Neural progenitor cell (in vitro differentiated cells): ENCODE measurements at regions not wholly inside any gene's neighbourhood (a gene's known extent, or its start where the extent isn't known, plus 50 kb on each side); places are given as distances from the start of the nearest gene placed in this dataset.

ENCODE experiments used
- DNase-seq: peaks from one replicate; pipeline ENCODE4 v3.0.0-alpha.2; 2016; ENCODE audit warnings: low spot score
- H2AFZ ChIP-seq: fragments of 200-600 bp; sonication (generic); replicated peaks from 2 replicates; pipeline ENCODE4 v1.6.1; 2016; ENCODE audit warnings: antibody characterized with exemption
- H3F3A ChIP-seq: fragments of 200-600 bp; sonication (generic); 2 replicates; pipeline ENCODE4 v1.6.1; 2016; ENCODE audit warnings: antibody characterized with exemption, low read depth
- H3K27ac ChIP-seq: fragments of 200-600 bp; sonication (generic); 2 replicates; pipeline ENCODE4 v1.5.1; 2016; ENCODE audit warnings: mild to moderate bottlenecking
- H3K27me3 ChIP-seq: fragments of 200-600 bp; sonication (generic); 2 replicates; pipeline ENCODE4 v1.6.1; 2016; ENCODE audit warnings: mild to moderate bottlenecking, moderate library complexity
- H3K36me3 ChIP-seq: fragments of 200-600 bp; sonication (generic); 2 replicates; pipeline ENCODE4 v1.5.1; 2016
- H3K4me1 ChIP-seq: fragments of 200-600 bp; sonication (generic); 2 replicates; pipeline ENCODE4 v1.6.1; 2016; ENCODE audit warnings: mixed run types
- H3K4me2 ChIP-seq: fragments of 200-600 bp; sonication (generic); 2 replicates; pipeline ENCODE4 v1.6.1; 2016
- H3K4me3 ChIP-seq: fragments of 200-600 bp; sonication (generic); 2 replicates; pipeline ENCODE4 v1.5.1; 2016
- H3K79me2 ChIP-seq: fragments of 200-600 bp; sonication (generic); 2 replicates; pipeline ENCODE4 v1.6.1; 2016; ENCODE audit warnings: low read depth
- H3K9ac ChIP-seq: fragments of 200-600 bp; sonication (generic); 2 replicates; pipeline ENCODE4 v1.6.1; 2016
- H3K9me3 ChIP-seq: fragments of 200-600 bp; sonication (generic); 2 replicates; pipeline ENCODE4 v1.5.1; 2016; ENCODE audit warnings: low read depth
- H4K20me1 ChIP-seq: fragments of 200-600 bp; sonication (generic); 2 replicates; pipeline ENCODE4 v1.6.1; 2016; ENCODE audit warnings: low read depth
- H3K27ac Mint-ChIP-seq: 3 replicates; pipeline ENCODE4 v1.8.0; 2021; ENCODE audit warnings: mixed read lengths
- H3K27me3 Mint-ChIP-seq: 2 replicates; pipeline ENCODE4 v1.8.0; 2022; ENCODE audit warnings: low read depth, mild to moderate bottlenecking, inconsistent platforms, moderate library complexity, mixed read lengths; ENCODE audit not compliant: insufficient read depth
- H3K36me3 Mint-ChIP-seq: 3 replicates; pipeline ENCODE4 v1.8.0; 2021; ENCODE audit warnings: mixed read lengths
- H3K4me1 Mint-ChIP-seq: 3 replicates; pipeline ENCODE4 v1.8.0; 2021; ENCODE audit warnings: mixed read lengths
- H3K4me3 Mint-ChIP-seq: 3 replicates; pipeline ENCODE4 v1.8.0; 2021; ENCODE audit warnings: mild to moderate bottlenecking, moderate library complexity, mixed read lengths
- H3K9me3 Mint-ChIP-seq: 3 replicates; pipeline ENCODE4 v1.8.0; 2020; ENCODE audit warnings: mixed read lengths
- EZH2 ChIP-seq: fragments of 200-600 bp; sonication (generic); IDR thresholded peaks from 2 replicates; pipeline ENCODE4 v1.6.1; 2017; ENCODE audit warnings: antibody characterized with exemption, mild to moderate bottlenecking, moderate library complexity
- EZH2phosphoT487 ChIP-seq: fragments of 200-600 bp; sonication (generic); IDR thresholded peaks from 2 replicates; pipeline ENCODE4 v1.6.1; 2017; ENCODE audit warnings: antibody characterized with exemption
- TF ChIP-seq, protein P1 (sequence below): fragments of 200-600 bp; sonication (generic); IDR thresholded peaks from 2 replicates; pipeline ENCODE4 v1.5.1; 2017; ENCODE audit warnings: antibody characterized with exemption, mild to moderate bottlenecking

GRCh38 chr10:130418731-130419130 lies 282.5 kb downstream of the GLRX3 start:
- Histone ChIP-seq H3K4me2 (no peak overlapping the region), H3K27ac (no peak overlapping the region), H3K4me1 (no peaks in the 10 kb centered on the region), H3K27me3 (no peaks in the 10 kb centered on the region), H2AFZ (no peak overlapping the region), H4K20me1 (no peaks in the 10 kb centered on the region), H3K9me3 (no peaks in the 10 kb centered on the region), H3K4me3 (no peak overlapping the region), H3K36me3 (no peaks in the 10 kb centered on the region), H3K9ac (no peak overlapping the region), H3F3A (no peaks in the 10 kb centered on the region), H3K79me2 (no peaks in the 10 kb centered on the region)
- Mint-ChIP-seq H3K4me3 (no peak overlapping the region), H3K4me1 (no peaks in the 10 kb centered on the region), H3K27me3 (no peaks in the 10 kb centered on the region), H3K9me3 (no peaks in the 10 kb centered on the region), H3K27ac (no peak overlapping the region), H3K36me3 (no peaks in the 10 kb centered on the region)
- no peak for DNase-seq
- TF ChIP-seq EZH2phosphoT487 (no peak), EZH2 (no peak)
- TF ChIP-seq, protein P1, sequence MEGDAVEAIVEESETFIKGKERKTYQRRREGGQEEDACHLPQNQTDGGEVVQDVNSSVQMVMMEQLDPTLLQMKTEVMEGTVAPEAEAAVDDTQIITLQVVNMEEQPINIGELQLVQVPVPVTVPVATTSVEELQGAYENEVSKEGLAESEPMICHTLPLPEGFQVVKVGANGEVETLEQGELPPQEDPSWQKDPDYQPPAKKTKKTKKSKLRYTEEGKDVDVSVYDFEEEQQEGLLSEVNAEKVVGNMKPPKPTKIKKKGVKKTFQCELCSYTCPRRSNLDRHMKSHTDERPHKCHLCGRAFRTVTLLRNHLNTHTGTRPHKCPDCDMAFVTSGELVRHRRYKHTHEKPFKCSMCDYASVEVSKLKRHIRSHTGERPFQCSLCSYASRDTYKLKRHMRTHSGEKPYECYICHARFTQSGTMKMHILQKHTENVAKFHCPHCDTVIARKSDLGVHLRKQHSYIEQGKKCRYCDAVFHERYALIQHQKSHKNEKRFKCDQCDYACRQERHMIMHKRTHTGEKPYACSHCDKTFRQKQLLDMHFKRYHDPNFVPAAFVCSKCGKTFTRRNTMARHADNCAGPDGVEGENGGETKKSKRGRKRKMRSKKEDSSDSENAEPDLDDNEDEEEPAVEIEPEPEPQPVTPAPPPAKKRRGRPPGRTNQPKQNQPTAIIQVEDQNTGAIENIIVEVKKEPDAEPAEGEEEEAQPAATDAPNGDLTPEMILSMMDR, result no peak

DNA sequence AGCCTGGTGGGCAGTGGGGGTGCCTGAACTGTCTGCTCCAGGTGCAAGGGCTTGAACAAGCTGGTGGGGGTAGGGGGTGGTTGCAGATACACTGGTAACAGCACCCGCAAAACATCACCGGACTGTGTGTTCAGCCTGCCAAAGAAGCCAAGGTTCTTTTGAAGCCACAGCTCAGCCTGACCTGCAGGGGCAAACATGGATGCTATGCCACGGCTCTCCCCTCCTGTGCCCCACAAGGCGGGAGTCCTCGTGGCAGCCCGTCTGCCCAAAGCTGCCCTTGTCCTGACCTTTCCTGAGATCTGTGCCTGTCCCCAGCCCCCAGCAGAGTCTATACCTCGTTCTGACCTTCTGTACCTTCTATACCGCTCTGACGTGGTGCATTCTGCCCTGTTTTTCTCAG lies 285.7 kb downstream of the GLRX3 start:
- no peaks in the 10 kb centered on the region for H3K36me3 Mint-ChIP-seq
- H3F3A ChIP-seq, result no peaks in the 10 kb centered on the region
- no peaks in the 10 kb centered on the region for H3K4me1 ChIP-seq
- no peaks in the 10 kb centered on the region for H3K79me2 ChIP-seq
- no peaks in the 10 kb centered on the region for H3K27me3 Mint-ChIP-seq
- no peak overlapping the region for H2AFZ ChIP-seq
- peaks cover 1% of the 10 kb centered on the region for H3K9me3 Mint-ChIP-seq
- DNase-seq, result no peak
- no peak overlapping the region for H3K4me3 ChIP-seq
- H3K9me3 ChIP-seq, result no peaks in the 10 kb centered on the region
- H3K27ac ChIP-seq, result no peak overlapping the region
- no peaks in the 10 kb centered on the region for H3K27me3 ChIP-seq
- no peak overlapping the region for H3K4me2 ChIP-seq
- no peak overlapping the region for H3K4me3 Mint-ChIP-seq
- H3K36me3 ChIP-seq, result no peaks in the 10 kb centered on the region
- no peaks in the 10 kb centered on the region for H4K20me1 ChIP-seq
- H3K9ac ChIP-seq, result no peak overlapping the region
- H3K27ac Mint-ChIP-seq, result no peak overlapping the region
- no peaks in the 10 kb centered on the region for H3K4me1 Mint-ChIP-seq
- TF ChIP-seq EZH2phosphoT487 (no peak), EZH2 (no peak)
- TF ChIP-seq, protein P1, result no peak

DNA sequence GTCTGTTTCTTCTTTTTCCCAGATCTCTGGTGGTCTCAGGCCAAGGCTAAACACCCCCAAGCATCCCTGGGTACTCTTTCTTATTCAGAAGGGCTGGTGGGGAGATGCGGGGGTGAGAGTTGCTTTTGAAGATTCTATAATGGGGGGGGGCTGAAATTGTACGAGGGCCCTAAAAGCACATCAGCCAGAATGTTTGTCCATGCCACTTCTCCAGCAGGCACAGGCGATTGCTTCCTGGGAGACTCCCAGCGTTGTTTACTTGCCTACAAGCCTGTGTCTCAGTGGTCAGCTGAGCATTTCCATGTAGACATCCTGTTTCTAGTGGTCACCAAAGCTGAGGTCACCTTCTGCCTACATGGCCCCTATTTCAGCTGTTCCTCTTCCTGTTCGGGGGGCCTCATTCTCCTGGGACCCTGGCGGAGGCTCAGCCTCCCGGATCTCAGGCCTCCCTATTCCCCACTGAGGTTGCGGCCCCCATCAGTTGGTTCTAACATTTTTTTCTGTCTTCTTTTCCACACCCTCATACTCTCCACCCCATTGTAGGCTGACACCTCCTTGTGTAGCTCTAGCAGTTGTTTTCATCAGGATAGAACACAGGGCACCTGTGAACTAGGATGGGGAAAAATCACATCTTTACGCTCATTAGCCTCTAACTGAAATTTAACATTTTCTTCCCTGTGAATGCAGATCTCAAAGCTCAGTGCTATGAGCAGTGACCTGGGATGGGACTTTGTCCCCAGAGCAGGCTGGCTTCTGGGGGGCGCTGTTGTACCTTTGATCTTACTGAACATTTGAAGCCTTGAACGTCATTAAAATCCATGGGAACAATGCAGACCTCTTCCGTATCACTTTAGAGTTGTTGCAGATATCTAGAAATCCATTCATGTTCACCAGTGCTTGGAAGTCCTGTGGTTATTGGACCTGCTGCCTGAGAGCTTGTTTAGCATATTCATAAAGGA lies 286.5 kb downstream of the GLRX3 start:
- no peak overlapping the region for H3K27ac Mint-ChIP-seq
- H3K79me2 ChIP-seq, result no peaks in the 10 kb centered on the region
- no peak overlapping the region for H3K4me2 ChIP-seq
- no peaks in the 10 kb centered on the region for H3K4me1 Mint-ChIP-seq
- H3K27ac ChIP-seq, result no peak overlapping the region
- no peak for DNase-seq
- no peaks in the 10 kb centered on the region for H3F3A ChIP-seq
- no peaks in the 10 kb centered on the region for H3K27me3 ChIP-seq
- H4K20me1 ChIP-seq, result no peaks in the 10 kb centered on the region
- TF ChIP-seq EZH2phosphoT487 (no peak), EZH2 (no peak)
- TF ChIP-seq, protein P1, result peak; percentile 23
- peaks cover under 1% of the 10 kb centered on the region for H3K27me3 Mint-ChIP-seq
- H3K36me3 Mint-ChIP-seq, result no peaks in the 10 kb centered on the region
- H3K9me3 Mint-ChIP-seq, result peaks cover 2% of the 10 kb centered on the region
- no peak overlapping the region for H3K4me3 Mint-ChIP-seq
- H3K36me3 ChIP-seq, result no peaks in the 10 kb centered on the region
- no peak overlapping the region for H2AFZ ChIP-seq
- no peak overlapping the region for H3K9ac ChIP-seq
- no peaks in the 10 kb centered on the region for H3K9me3 ChIP-seq
- H3K4me1 ChIP-seq, result no peaks in the 10 kb centered on the region
- no peak overlapping the region for H3K4me3 ChIP-seq
